ENCODE measurements at regions not wholly inside any gene's neighbourhood (a gene's known extent, or its start where the extent isn't known, plus 50 kb on each side); places are given as distances from the start of the nearest gene placed in this dataset.

- no peak for TF ChIP-seq EZH2 (IDR thresholded peaks at IDR 0.05; ENCODE audit: borderline replicate concordance, low read depth, low read length, poor library complexity, severe bottlenecking)
- no peak for TF ChIP-seq CTCF (conservative IDR thresholded peaks at IDR 0.05; ENCODE audit: low read depth, low read length)
Observed at GRCh38 chr7:118845791-118846190, 621.3 kb downstream of the ANKRD7 start.

All from A673 (cell line).